HT-29 (cell line): ENCODE measurements at regions not wholly inside any gene's neighbourhood (a gene's known extent, or its start where the extent isn't known, plus 50 kb on each side); places are given as distances from the start of the nearest gene placed in this dataset.

Experiments
- DNase-seq: peaks from one replicate; pipeline ENCODE4 v3.0.0-alpha.2; 2015; ENCODE audit warnings: low spot score

GRCh38 chr5:109917154-109917546, 227.4 kb downstream of the MAN2A1 start:
- no peak for DNase-seq

DNA sequence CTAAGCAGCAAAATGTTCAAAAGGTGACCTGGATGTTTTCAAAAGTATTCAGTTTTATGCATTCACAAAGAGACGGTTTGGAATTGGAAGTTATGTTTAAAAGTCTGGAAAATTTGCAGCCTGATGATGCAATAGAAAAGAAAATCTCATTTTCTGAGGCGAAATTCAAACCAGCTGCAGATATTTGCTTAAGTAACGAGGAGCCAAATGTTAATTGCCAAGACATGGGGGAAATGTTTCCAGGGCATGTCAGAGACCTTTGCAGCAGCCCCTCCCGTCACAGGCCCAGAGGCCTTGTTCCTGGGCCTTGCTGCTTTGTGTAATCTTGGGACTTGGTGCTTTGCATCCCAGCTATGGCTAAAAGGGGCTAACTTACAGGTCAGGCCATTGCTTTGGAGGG, 228.2 kb downstream of the MAN2A1 start:
- DNase-seq, result no peak

GRCh38 chr5:109920736-109921135, 231.0 kb downstream of the MAN2A1 start:
- DNase-seq, result no peak

GRCh38 chr5:109921735-109922380, 232.1 kb downstream of the MAN2A1 start:
- no peak for DNase-seq

GRCh38 chr5:109922381-109922995, 232.8 kb downstream of the MAN2A1 start:
- DNase-seq, result no peak

- no peak for DNase-seq
Observed at GRCh38 chr5:109923205-109923604, 233.5 kb downstream of the MAN2A1 start.

DNA sequence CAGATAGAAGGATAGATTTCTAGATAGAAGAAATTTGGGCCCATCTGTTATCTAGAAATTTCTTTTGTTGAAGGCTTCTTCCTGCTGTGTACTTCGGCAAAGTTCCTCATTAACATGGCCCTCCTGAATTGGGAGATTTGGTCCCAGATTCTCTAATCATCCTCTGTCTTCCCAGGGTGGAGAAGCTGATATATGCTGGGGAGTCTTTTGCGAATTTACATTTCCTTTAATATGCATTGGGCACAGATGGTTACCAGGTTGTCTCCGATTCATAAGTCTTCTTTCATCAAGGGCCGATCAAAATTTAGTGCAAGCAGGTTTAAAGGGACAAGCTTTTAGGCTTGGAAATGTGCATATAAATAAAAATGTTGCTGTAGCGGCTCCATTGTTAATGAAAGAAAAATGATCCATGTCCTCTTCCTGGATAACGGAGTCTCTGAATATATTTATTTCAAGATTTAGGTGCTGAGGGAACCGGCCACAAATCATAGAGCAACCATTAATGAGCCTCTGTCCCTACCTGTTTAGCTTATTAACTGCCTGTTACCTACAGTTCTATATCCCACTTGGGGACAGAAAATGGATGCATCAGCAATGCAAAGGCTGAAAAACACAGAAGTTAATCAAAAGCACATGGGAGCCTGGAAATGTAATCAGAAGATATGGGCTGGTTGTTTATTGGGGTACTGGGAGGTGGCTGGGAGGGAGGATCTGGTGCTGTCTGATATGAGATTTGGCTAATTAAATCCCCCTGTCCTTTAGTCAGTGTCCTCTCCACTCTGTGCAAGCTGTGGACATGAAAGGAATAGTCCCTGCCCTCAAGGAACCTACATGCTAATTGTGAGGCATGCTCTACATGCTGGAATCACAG, 234.7 kb downstream of the MAN2A1 start:
- DNase-seq, result no peak

- no peak for DNase-seq
Observed at GRCh38 chr5:109927639-109928038, 237.9 kb downstream of the MAN2A1 start.

- DNase-seq, result no peak
Observed at GRCh38 chr5:109928046-109928445, 238.3 kb downstream of the MAN2A1 start.

GRCh38 chr5:109928811-109929210, 239.1 kb downstream of the MAN2A1 start:
- no peak for DNase-seq

- no peak for DNase-seq
Observed at GRCh38 chr5:109929376-109929775, 239.6 kb downstream of the MAN2A1 start.

DNA sequence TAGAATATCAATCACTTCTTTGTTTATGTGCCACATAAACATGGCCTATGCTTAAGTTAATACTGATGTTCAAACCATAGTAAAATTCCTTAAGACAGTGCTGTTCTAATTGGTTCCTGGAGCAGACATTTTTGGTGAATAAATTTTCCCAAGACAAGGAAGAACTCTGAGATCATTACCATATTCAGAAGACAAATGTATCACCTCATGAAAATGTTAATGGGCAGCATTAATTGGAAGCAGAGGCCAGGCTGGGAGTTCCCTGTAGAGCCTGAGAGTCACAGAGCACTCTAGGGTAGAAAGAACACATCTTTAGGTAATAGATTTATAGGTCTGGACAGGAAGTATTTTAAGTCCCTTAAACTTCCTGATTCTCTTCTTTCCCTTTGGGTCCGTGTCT, 240.2 kb downstream of the MAN2A1 start:
- DNase-seq, result no peak

- no peak for DNase-seq
Observed at GRCh38 chr5:109931049-109931780, 241.5 kb downstream of the MAN2A1 start.

DNA sequence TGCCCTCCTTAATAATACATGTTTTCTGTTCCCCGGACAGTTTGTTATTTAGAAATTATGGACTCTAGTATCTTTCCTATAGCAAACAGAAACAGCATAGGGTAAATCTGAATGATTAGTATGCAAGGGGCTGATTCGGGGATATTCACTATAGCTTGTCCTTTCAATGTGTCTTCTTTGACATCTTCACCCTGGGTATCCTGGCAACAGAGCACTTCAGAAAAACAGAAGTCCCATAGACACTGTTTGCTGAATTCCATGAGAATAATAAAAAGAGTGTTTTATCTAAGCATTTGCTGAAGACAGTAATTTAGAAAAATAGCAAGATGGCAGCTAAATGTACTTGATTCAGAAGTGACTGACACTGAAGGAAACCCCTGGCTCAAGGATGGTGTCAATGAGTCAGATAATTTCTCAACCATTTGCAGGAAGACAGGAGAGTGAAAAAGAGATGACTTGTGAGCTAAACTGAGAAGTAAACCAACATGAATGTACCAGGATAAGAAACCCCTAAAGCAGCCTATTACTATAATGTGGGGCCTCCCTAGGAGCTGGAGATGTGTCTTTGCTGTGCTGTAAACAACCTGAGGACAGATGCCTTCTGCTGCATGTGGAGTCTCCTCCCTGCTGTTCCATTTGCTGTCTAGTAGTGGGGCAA, 246.2 kb downstream of the MAN2A1 start:
- DNase-seq, result no peak

GRCh38 chr5:109936996-109937395, 247.3 kb downstream of the MAN2A1 start:
- no peak for DNase-seq

- DNase-seq, result no peak
Observed at GRCh38 chr5:109937951-109938350, 248.2 kb downstream of the MAN2A1 start.

DNA sequence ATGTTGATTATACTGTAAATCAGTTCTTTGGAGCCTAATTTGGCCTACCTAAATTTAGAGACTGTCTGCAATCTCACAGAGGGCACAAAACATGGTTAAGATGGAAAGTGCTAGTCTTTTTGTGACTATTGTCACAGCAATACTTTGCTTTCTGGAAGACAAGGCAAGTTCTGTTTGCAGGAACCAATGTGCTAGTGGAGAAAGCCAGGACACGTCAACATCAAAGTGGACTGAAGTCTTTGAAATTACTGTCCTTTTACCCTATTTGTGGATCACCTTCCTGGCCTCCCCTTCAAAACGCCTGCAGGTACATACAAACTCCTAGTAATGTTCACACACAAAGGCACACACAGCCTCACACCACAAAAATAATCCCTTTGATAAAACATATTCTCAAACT, 248.7 kb downstream of the MAN2A1 start:
- DNase-seq, result no peak

- no peak for DNase-seq
Observed at GRCh38 chr5:109939116-109939682, 249.5 kb downstream of the MAN2A1 start.

GRCh38 chr5:109942646-109943045, 252.9 kb downstream of the MAN2A1 start:
- DNase-seq, result no peak

- DNase-seq, result no peak
Observed at GRCh38 chr5:109943701-109944235, 254.0 kb downstream of the MAN2A1 start.

DNA sequence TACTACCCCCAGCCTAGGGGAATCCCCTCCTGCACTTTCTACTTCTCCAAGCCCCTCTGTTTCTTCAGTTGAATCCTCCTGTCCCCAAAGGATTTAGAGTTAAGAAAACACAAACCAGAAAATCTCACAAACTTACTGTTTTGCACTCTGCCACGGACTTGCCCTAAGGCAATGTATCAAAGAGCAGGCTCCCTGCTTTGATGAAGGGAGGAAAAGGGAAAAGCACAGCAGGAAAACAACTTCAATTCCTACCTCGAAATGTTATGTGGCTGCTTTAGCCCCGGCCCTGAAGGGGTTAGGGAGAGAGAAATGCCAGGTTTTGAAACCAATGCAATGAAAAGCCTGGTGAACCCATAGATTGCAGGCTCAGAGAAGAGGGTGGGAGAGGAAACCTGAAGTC, 254.7 kb downstream of the MAN2A1 start:
- no peak for DNase-seq
